Natural killer cell (primary cell): ENCODE measurements at regions not wholly inside any gene's neighbourhood (a gene's known extent, or its start where the extent isn't known, plus 50 kb on each side); places are given as distances from the start of the nearest gene placed in this dataset.

Experiments used
- ATAC-seq, 3 donors: fragments of 150-1000 bp in 2 of 3; fragments of 200-7000 bp in 1 of 3; cut with Tn5 transposase; 1 replicate in 1 of 3; 2 replicates in 2 of 3; pipeline ENCODE4 v1.10.0; 2021; ENCODE audit warnings: mild to moderate bottlenecking in 2 of 3, moderate library complexity in 2 of 3
- DNase-seq, 2 donors: peaks; one replicate each; pipeline versions ENCODE4 v3.0.0 to v3.0.0-alpha.2; 2013 to 2021; ENCODE audit warnings: mixed read lengths in 1 of 2
- H3K27ac ChIP-seq: one replicate; pipeline ENCODE4 v1.5.1; 2013; ENCODE audit warnings: mild to moderate bottlenecking, low read length
- H3K27me3 ChIP-seq: one replicate; pipeline ENCODE4 v1.6.1; 2013; ENCODE audit warnings: low read length; ENCODE audit not compliant: control insufficient read depth, insufficient read depth
- H3K36me3 ChIP-seq: one replicate; pipeline ENCODE4 v1.6.1; 2013; ENCODE audit warnings: low read length; ENCODE audit not compliant: control insufficient read depth, insufficient read depth
- H3K4me1 ChIP-seq: one replicate; pipeline ENCODE4 v1.6.1; 2013; ENCODE audit warnings: low read length; ENCODE audit not compliant: control insufficient read depth, insufficient read depth
- H3K4me3 ChIP-seq: one replicate; pipeline ENCODE4 v1.5.1; 2013; ENCODE audit warnings: low read length
- H3K9me3 ChIP-seq: one replicate; pipeline ENCODE4 v1.6.1; 2013; ENCODE audit warnings: low read length; ENCODE audit not compliant: control insufficient read depth, insufficient read depth
- H3K27ac Mint-ChIP-seq, 2 donors: one replicate each; pipeline ENCODE4 v1.8.0; 2022; ENCODE audit warnings: mild to moderate bottlenecking in 2 of 2, mixed read lengths in 2 of 2, moderate library complexity in 1 of 2
- H3K27me3 Mint-ChIP-seq, 2 donors: one replicate each; pipeline ENCODE4 v1.8.0; 2022; ENCODE audit warnings: low read depth in 2 of 2, mixed read lengths in 2 of 2
- H3K36me3 Mint-ChIP-seq: one replicate; pipeline ENCODE4 v1.8.0; 2022; ENCODE audit warnings: mixed read lengths
- H3K4me1 Mint-ChIP-seq, 2 donors: one replicate each; pipeline ENCODE4 v1.8.0; 2022; ENCODE audit warnings: mixed read lengths in 2 of 2
- H3K4me3 Mint-ChIP-seq: one replicate; pipeline ENCODE4 v1.8.0; 2022; ENCODE audit warnings: mild to moderate bottlenecking, moderate library complexity, mixed read lengths
- H3K9me3 Mint-ChIP-seq, 2 donors: one replicate each; pipeline ENCODE4 v1.8.0; 2022; ENCODE audit warnings: mixed read lengths in 2 of 2
- WGBS: methylation state at CpG from one replicate; pipeline ENCODE4 v1.1.7; 2013; ENCODE audit warnings: missing lambda C conversion rate; ENCODE audit not compliant: insufficient coverage; 5-methylcytosine and 5-hydroxymethylcytosine counted together
- intact Hi-C: fragments of 100-400 bp; cut with micrococcal nuclease; formaldehyde crosslinking; loops from one replicate; pipeline ENCODE4 v1.14.2; 2022
- TF ChIP-seq, protein P1 (sequence below): fragments of 200-600 bp; IDR thresholded peaks from one replicate; pipeline ENCODE4 v1.8.0; 2022; ENCODE audit warnings: antibody characterized with exemption

DNA sequence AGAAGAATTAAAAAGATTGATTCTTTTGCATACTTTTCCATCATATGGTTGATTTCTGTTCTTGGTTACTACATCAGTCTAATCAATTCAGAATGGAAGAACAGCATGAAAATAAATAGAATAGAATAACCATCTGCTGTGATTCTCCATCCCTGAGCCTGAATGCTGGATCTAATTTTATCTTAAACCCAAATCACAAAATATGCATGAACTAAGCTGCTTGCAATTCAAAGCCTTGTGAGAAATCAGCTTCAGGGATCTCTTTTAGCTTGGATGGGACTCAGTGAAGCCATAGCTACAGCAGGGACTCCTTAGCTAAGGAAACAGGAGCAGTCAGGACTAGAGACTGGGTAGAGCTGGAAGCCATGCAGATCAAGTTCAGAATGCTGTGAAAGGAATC is 74.1 kb downstream of the TPBG start:
- ATAC-seq (no peak), DNase-seq (no peak)
- Histone ChIP-seq H3K27ac (no peak overlapping the region), H3K4me1 (no peaks in the 10 kb centered on the region), H3K36me3 (no peaks in the 10 kb centered on the region), H3K27me3 (no peaks in the 10 kb centered on the region), H3K9me3 (no peaks in the 10 kb centered on the region), H3K4me3 (no peak overlapping the region)
- H3K27ac Mint-ChIP-seq: no peak overlapping the region
- TF ChIP-seq, protein P1, sequence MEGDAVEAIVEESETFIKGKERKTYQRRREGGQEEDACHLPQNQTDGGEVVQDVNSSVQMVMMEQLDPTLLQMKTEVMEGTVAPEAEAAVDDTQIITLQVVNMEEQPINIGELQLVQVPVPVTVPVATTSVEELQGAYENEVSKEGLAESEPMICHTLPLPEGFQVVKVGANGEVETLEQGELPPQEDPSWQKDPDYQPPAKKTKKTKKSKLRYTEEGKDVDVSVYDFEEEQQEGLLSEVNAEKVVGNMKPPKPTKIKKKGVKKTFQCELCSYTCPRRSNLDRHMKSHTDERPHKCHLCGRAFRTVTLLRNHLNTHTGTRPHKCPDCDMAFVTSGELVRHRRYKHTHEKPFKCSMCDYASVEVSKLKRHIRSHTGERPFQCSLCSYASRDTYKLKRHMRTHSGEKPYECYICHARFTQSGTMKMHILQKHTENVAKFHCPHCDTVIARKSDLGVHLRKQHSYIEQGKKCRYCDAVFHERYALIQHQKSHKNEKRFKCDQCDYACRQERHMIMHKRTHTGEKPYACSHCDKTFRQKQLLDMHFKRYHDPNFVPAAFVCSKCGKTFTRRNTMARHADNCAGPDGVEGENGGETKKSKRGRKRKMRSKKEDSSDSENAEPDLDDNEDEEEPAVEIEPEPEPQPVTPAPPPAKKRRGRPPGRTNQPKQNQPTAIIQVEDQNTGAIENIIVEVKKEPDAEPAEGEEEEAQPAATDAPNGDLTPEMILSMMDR: no peak
- no peaks in the 10 kb centered on the region for H3K27me3 Mint-ChIP-seq
- H3K4me1 Mint-ChIP-seq: no peaks in the 10 kb centered on the region
- no peak overlapping the region for H3K4me3 Mint-ChIP-seq
- no peaks in the 10 kb centered on the region for H3K36me3 Mint-ChIP-seq
- no peaks in the 10 kb centered on the region for H3K9me3 Mint-ChIP-seq
- intact Hi-C loops: no loop called here

DNA sequence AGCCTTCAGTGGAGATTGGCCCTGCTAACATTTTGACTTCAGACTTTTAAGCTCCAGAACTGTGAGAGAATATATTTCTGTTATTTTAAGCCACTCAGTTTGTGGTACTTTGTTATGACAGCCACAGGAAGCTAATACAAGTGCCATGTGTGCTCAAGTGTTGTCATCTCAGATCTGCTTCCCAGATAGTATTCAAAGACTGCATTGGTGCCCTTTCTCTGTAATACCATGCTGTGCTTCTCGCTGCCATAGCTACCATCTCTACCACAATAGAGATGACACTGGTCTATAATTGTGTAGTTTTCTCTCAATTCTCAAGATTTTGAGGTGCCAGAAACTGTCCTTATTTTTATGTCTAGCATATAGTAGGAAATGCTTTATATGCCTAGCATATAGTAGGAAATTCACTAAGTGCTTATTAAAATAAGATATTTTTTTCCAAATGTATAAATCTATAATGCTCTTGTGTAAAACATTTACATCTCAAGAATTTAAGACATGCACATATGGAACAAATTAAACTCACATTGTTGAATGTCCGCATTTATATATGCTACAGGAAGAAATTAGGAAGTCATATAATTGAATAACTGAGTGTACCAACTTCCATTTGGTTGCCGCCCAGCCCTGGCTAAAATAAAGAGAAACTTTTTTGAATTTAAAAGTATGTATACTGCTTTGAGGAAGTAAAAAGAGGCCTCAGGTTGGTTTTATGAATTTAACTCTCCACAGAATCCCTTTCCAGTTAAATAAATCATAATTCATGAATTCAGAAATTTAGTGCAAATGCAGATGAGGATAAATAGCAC is 77.6 kb downstream of the TPBG start:
- intact Hi-C loops: no loop called here
- Mint-ChIP-seq H3K36me3 (no peaks in the 10 kb centered on the region), H3K27me3 (no peaks in the 10 kb centered on the region), H3K4me3 (no peak overlapping the region), H3K27ac (no peak overlapping the region), H3K9me3 (peaks cover 0 to 3% of the 10 kb centered on the region in 2 donors), H3K4me1 (no peaks in the 10 kb centered on the region)
- TF ChIP-seq, protein P1: no peak
- DNase-seq (no peak), ATAC-seq (no peak)
- 86% methylated on average over 1 of the region's 3 CpGs for WGBS
- Histone ChIP-seq H3K9me3 (no peaks in the 10 kb centered on the region), H3K27ac (no peak overlapping the region), H3K4me3 (no peak overlapping the region), H3K4me1 (no peaks in the 10 kb centered on the region), H3K36me3 (no peaks in the 10 kb centered on the region), H3K27me3 (no peaks in the 10 kb centered on the region)

DNA sequence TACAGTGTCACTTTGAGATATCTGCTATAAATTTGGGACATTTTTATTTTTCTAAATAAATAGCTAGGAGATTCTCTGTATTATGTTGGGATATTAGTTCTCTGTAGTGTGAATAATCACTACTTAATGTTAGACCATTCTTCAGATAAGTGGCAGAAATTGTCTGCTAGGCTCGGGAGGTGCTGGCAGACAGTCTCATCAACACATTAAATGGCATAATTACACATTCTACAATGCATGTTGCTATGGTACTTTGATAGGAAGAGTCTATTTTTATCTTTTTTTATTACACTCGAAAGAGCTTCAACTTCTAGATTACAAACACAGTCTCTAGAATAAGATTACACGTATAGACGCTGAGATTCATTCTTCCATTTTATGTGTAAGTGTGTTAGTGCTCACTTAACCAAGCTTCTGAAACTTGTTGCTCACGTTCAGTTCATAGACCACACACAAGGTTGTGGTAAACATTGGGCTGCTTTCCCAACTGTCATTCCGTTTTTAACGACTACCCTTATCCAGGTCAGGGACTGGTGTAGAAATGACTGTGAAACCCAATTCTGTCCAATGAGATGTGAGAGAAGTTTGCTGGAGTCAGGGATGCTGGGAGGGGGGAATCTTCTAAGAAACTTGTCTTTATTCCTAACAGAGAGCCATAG is 78.6 kb downstream of the TPBG start:
- DNase-seq: no peak
- 85% methylated on average over 4 of the region's 7 CpGs for WGBS
- Histone ChIP-seq H3K9me3 (no peaks in the 10 kb centered on the region), H3K36me3 (no peaks in the 10 kb centered on the region), H3K27me3 (no peaks in the 10 kb centered on the region), H3K4me3 (no peak overlapping the region), H3K4me1 (no peaks in the 10 kb centered on the region), H3K27ac (no peak overlapping the region)
- TF ChIP-seq, protein P1: no peak
- peaks cover 3 to 4% of the 10 kb centered on the region in 2 donors for H3K9me3 Mint-ChIP-seq
- no peaks in the 10 kb centered on the region for H3K36me3 Mint-ChIP-seq
- no peaks in the 10 kb centered on the region for H3K4me1 Mint-ChIP-seq
- H3K4me3 Mint-ChIP-seq: no peak overlapping the region
- intact Hi-C loops: no loop called here
- no peaks in the 10 kb centered on the region for H3K27me3 Mint-ChIP-seq
- no peak for ATAC-seq
- H3K27ac Mint-ChIP-seq: no peak overlapping the region
